IMR-90 (cell line): ENCODE measurements at regions not wholly inside any gene's neighbourhood (a gene's known extent, or its start where the extent isn't known, plus 50 kb on each side); places are given as distances from the start of the nearest gene placed in this dataset.
"Not testable (repeated sequence)": the region's sequence is repeated elsewhere in the genome, so short reads cannot be mapped to it uniquely, and the experiment has no call there.

Experiments
- ATAC-seq: fragments of 200-7000 bp; cut with Tn5 transposase; 2 replicates; pipeline ENCODE4 v1.9.1; 2020; ENCODE audit warnings: low read depth, mild to moderate bottlenecking, moderate library complexity
- BruUV-seq: library from RNA; stranded (reverse); fragments of 400-500 nt; replicated peaks from 2 replicates; lab custom pipeline; 2021; lab: Mats Ljungman, UMichigan
- CTCF ChIA-PET: fragments of 300-600 bp; formaldehyde crosslinking; extraction: SDS; loops from one replicate; lab custom pipeline; 2021; ENCODE audit warnings: antibody characterized with exemption; lab: Yijun Ruan, JAX
- POLR2A ChIA-PET: fragments of 300-600 bp; sonication (Branson Sonifier 250); formaldehyde crosslinking; loops from one replicate; lab custom pipeline; 2022; ENCODE audit warnings: antibody characterized with exemption; ENCODE audit not compliant: unreplicated experiment; lab: Charles Lee
- DNase-seq: peaks from one replicate; pipeline ENCODE4 v3.0.0; 2013
- H2AFZ ChIP-seq: replicated peaks from 2 replicates; pipeline ENCODE3; 2013; ENCODE audit warnings: low read length, mild to moderate bottlenecking; ENCODE audit not compliant: poor library complexity
- H2AK5ac ChIP-seq: 2 replicates; pipeline ENCODE4 v1.6.1; 2013; ENCODE audit warnings: low read depth, low read length, inconsistent platforms
- H2AK9ac ChIP-seq: replicated peaks from 2 replicates; pipeline ENCODE3; 2013; ENCODE audit warnings: mild to moderate bottlenecking, low read depth, low read length, moderate library complexity; ENCODE audit not compliant: poor library complexity
- H2BK120ac ChIP-seq: 2 replicates; pipeline ENCODE4 v1.6.1; 2013; ENCODE audit warnings: low read depth, low read length, inconsistent platforms
- H2BK15ac ChIP-seq: 3 replicates; pipeline ENCODE4 v1.6.1; 2013; ENCODE audit warnings: low read depth, low read length, inconsistent platforms
- H2BK20ac ChIP-seq: 2 replicates; pipeline ENCODE4 v1.6.1; 2013; ENCODE audit warnings: low read depth, mild to moderate bottlenecking, inconsistent platforms, low read length, moderate library complexity
- H2BK5ac ChIP-seq: 2 replicates; pipeline ENCODE4 v1.6.1; 2013; ENCODE audit warnings: mild to moderate bottlenecking, low read depth, low read length, inconsistent platforms; ENCODE audit not compliant: poor library complexity, severe bottlenecking
- H3K14ac ChIP-seq: replicated peaks from 2 replicates; pipeline ENCODE4 v1.6.1; 2013; ENCODE audit warnings: low read depth, low read length, inconsistent platforms
- H3K18ac ChIP-seq: 2 replicates; pipeline ENCODE4 v1.6.1; 2013; ENCODE audit warnings: low read depth, low read length, control low read depth
- H3K23ac ChIP-seq: 2 replicates; pipeline ENCODE4 v1.6.1; 2013; ENCODE audit warnings: low read depth, low read length, inconsistent platforms
- H3K27ac ChIP-seq: 2 replicates; pipeline ENCODE4 v1.5.1; 2013; ENCODE audit warnings: mild to moderate bottlenecking, control low read depth, low read length; ENCODE audit not compliant: insufficient read depth
- H3K27me3 ChIP-seq: 2 replicates; pipeline ENCODE4 v1.6.1; 2013; ENCODE audit warnings: low read length; ENCODE audit not compliant: control insufficient read depth, insufficient read depth
- H3K36me3 ChIP-seq: 2 replicates; pipeline ENCODE4 v1.6.1; 2013; ENCODE audit warnings: low read length, mixed read lengths; ENCODE audit not compliant: control insufficient read depth, insufficient read depth
- H3K4ac ChIP-seq: 2 replicates; pipeline ENCODE4 v1.6.1; 2013; ENCODE audit warnings: low read depth, low read length, inconsistent platforms
- H3K4me1 ChIP-seq: 2 replicates; pipeline ENCODE4 v1.6.1; 2013; ENCODE audit warnings: low read length, mixed read lengths; ENCODE audit not compliant: control insufficient read depth, insufficient read depth
- H3K4me2 ChIP-seq: 2 replicates; pipeline ENCODE4 v1.6.1; 2013; ENCODE audit warnings: low read depth, mild to moderate bottlenecking, control low read depth, low read length, moderate library complexity
- H3K4me3 ChIP-seq: 2 replicates; pipeline ENCODE4 v1.5.1; 2013; ENCODE audit warnings: low read depth, mild to moderate bottlenecking, control low read depth, low read length, moderate library complexity; ENCODE audit not compliant: insufficient read depth
- H3K56ac ChIP-seq: 2 replicates; pipeline ENCODE4 v1.6.1; 2013; ENCODE audit warnings: low read length, inconsistent platforms; ENCODE audit not compliant: insufficient read depth; ENCODE audit errors: extremely low read depth
- H3K79me1 ChIP-seq, 2 experiments: 2 replicates each; pipeline ENCODE4 v1.6.1; 2013; ENCODE audit warnings: low read length in 2 of 2, inconsistent platforms in 1 of 2, low read depth in 1 of 2
- H3K9ac ChIP-seq: 2 replicates; pipeline ENCODE4 v1.6.1; 2013; ENCODE audit warnings: low read depth, low read length, control low read depth
- H3K9me1 ChIP-seq: 2 replicates; pipeline ENCODE4 v1.6.1; 2013; ENCODE audit warnings: low read length, inconsistent platforms; ENCODE audit not compliant: insufficient read depth
- H3K9me3 ChIP-seq: 2 replicates; pipeline ENCODE4 v1.6.1; 2013; ENCODE audit warnings: low read length; ENCODE audit not compliant: control insufficient read depth, insufficient read depth
- H4K20me1 ChIP-seq: 2 replicates; pipeline ENCODE4 v1.6.1; 2013; ENCODE audit warnings: low read length, inconsistent platforms; ENCODE audit not compliant: insufficient read depth
- H4K5ac ChIP-seq: 2 replicates; pipeline ENCODE4 v1.6.1; 2013; ENCODE audit warnings: mild to moderate bottlenecking, low read depth, low read length, control low read depth
- H4K8ac ChIP-seq, 2 experiments: 2 replicates each; pipeline ENCODE4 v1.6.1; 2013; ENCODE audit warnings: low read depth in 2 of 2, low read length in 2 of 2, control low read depth in 1 of 2, inconsistent platforms in 1 of 2
- H4K91ac ChIP-seq: 2 replicates; pipeline ENCODE4 v1.6.1; 2013; ENCODE audit warnings: low read depth, low read length, inconsistent platforms; ENCODE audit not compliant: insufficient read depth
- WGBS, 2 experiments: methylation state at CpG; one replicate each; pipeline versions ENCODE4 v1.1.5 to v1.1.7; 2013; ENCODE audit warnings: missing lambda C conversion rate in 2 of 2; ENCODE audit not compliant: insufficient read length in 1 of 2; ENCODE audit errors: extremely low coverage in 2 of 2; 5-methylcytosine and 5-hydroxymethylcytosine counted together
- dilution Hi-C: fragments of 300-500 bp; cut with HindIII; formaldehyde crosslinking; loops from one replicate; pipeline ENCODE4 v1.14.3; 2018; ENCODE audit warnings: low sequenced_read_pairs; ENCODE audit not compliant: unreplicated experiment
- in situ Hi-C: fragments of 300-500 bp; cut with MboI; formaldehyde crosslinking; loops from 3 replicates; pipeline ENCODE4 v1.14.3; 2019; ENCODE audit warnings: low sequenced_read_pairs, inconsistent platforms, mixed read lengths
- intact Hi-C: fragments of 100-400 bp; cut with micrococcal nuclease; formaldehyde crosslinking; loops from 2 replicates; pipeline ENCODE4 v1.10.0; 2022

- H3K9me1 ChIP-seq, dilution Hi-C loops, H4K91ac ChIP-seq, H2AK9ac ChIP-seq, H2BK5ac ChIP-seq, H3K4me1 ChIP-seq, H3K4me2 ChIP-seq, ATAC-seq, H4K8ac ChIP-seq, POLR2A ChIA-PET, in situ Hi-C loops, H2AK5ac ChIP-seq, H3K4ac ChIP-seq, H3K27ac ChIP-seq, H3K4me3 ChIP-seq, H2BK120ac ChIP-seq, CTCF ChIA-PET, H3K36me3 ChIP-seq, intact Hi-C loops, H3K9me3 ChIP-seq, H4K5ac ChIP-seq, H3K27me3 ChIP-seq, DNase-seq, H3K9ac ChIP-seq, H4K20me1 ChIP-seq, H2AFZ ChIP-seq, H3K23ac ChIP-seq, H2BK15ac ChIP-seq, H2BK20ac ChIP-seq, H3K14ac ChIP-seq, H3K56ac ChIP-seq, BruUV-seq, H3K18ac ChIP-seq, H3K79me1 ChIP-seq: not testable (repeated sequence)
- whole genome bisulfite sequencing, 2 experiments, result no CpG with 5 or more reads among the region's 14 CpGs
These were observed 78.7 kb downstream of the KCNA5 start for GRCh38 chr12:5122256-5122831.
